NCI-H1694 treated with DMSO at 0.1 percent for 48 hours (cell line): ENCODE measurements at regions not wholly inside any gene's neighbourhood (a gene's known extent, or its start where the extent isn't known, plus 50 kb on each side); places are given as distances from the start of the nearest gene placed in this dataset.

Source experiments
- DNase-seq: peaks from one replicate; lab custom pipeline; 2025; lab: John Stamatoyannopoulos, UW

GRCh38 chr13:40505196-40505595 lies 161.2 kb downstream of the FOXO1 start:
- no peak for DNase-seq
